ENCODE measurements at regions not wholly inside any gene's neighbourhood (a gene's known extent, or its start where the extent isn't known, plus 50 kb on each side); places are given as distances from the start of the nearest gene placed in this dataset.

GRCh38 chr6:67679566-67680296 lies 955.4 kb upstream of the ADGRB3 start:
- DNase-seq (ENCODE audit: low spot score), result no peak
- no peak for TF ChIP-seq CTCF (IDR thresholded peaks at IDR 0.05; ENCODE audit: extremely low read depth, missing control alignments)

GRCh38 chr6:67676892-67677291 lies 958.2 kb upstream of the ADGRB3 start:
- DNase-seq (ENCODE audit: low spot score), result no peak
- no peak for TF ChIP-seq CTCF (IDR thresholded peaks at IDR 0.05; ENCODE audit: extremely low read depth, missing control alignments)

- TF ChIP-seq CTCF (IDR thresholded peaks at IDR 0.05; ENCODE audit: extremely low read depth, missing control alignments), result no peak
- DNase-seq (ENCODE audit: low spot score), result no peak
These were observed 967.3 kb upstream of the ADGRB3 start for GRCh38 chr6:67667637-67668422.

GRCh38 chr6:67666177-67666964 lies 968.7 kb upstream of the ADGRB3 start:
- DNase-seq (ENCODE audit: low spot score), result no peak
- TF ChIP-seq CTCF (IDR thresholded peaks at IDR 0.05; ENCODE audit: extremely low read depth, missing control alignments), result no peak

DNA sequence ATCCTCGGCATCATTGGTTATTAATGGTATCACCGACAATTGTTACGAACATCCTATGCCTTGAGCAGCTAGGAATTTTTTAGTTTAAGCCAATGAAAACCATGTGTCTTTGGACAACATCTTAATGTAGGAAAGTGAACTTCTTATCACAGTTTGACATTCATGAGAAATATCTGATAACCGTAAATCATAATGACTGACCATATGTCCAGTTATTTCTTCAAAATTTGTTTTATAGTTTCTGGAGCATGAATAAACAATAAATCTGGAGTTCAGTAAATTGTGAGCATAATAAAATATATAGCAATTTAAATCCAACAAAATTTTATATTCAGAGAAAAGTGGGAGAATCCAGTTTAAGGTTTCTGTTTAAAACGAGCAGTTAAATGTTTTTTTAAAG lies 970.1 kb upstream of the ADGRB3 start:
- no peak for DNase-seq (ENCODE audit: low spot score)
- no peak for TF ChIP-seq CTCF (IDR thresholded peaks at IDR 0.05; ENCODE audit: extremely low read depth, missing control alignments)

DNA sequence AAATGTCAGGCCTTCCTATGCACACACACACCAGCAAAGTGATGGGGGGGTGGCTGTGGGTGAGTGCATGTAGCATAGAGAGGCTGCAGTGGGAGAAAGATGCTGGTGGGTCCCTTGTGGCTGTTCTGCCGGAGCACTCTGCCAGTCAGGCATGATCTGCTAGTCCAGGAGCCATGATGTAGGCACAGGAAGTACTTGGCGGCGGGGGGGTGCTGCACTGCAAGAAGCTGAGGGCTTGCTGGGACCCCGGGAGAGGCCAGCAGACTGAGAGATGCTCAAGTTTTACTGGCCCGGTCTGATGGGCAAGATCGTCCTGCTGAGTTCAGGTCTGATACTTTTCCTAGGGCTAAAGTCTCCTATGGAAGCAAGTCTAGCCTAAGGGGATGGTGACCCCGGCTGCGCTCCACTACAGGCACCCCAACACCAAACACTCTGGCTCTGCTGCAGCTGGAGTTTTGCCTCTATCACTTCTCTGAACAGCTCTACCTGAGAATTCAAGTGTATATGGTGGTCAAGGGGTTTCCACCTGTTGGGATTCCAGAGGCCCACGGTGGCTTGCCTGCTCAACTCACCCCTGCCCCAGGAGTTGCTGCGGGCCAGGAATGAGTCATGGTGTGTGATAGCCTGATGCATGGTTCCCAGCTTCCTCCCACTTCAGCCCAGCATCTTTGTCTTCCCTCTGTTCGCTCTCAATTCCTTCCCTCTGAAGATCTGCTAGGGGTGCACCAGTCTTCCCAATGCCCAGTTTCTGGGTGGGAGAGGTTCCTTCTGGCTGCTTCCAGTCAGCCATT lies 971.8 kb upstream of the ADGRB3 start:
- DNase-seq (ENCODE audit: low spot score), result no peak
- TF ChIP-seq CTCF (IDR thresholded peaks at IDR 0.05; ENCODE audit: extremely low read depth, missing control alignments), result no peak

Data from GM20000 (cell line).